Motor neuron (in vitro differentiated cells): ENCODE measurements at regions not wholly inside any gene's neighbourhood (a gene's known extent, or its start where the extent isn't known, plus 50 kb on each side); places are given as distances from the start of the nearest gene placed in this dataset.
"Not testable (repeated sequence)": the region's sequence is repeated elsewhere in the genome, so short reads cannot be mapped to it uniquely, and the experiment has no call there.

Experiments used
- ATAC-seq, 8 experiments: fragments of 200-7000 bp; cut with Tn5 transposase; replicated peaks in 6 of 8; 2 replicates each; pipeline ENCODE4 v1.8.0; 2021; ENCODE audit warnings: mild to moderate bottlenecking in 8 of 8, moderate library complexity in 8 of 8
- H3K27ac ChIP-seq, 2 donors: fragments of 250-450 bp; sonication (Bioruptor Pico); 2 replicates each; pipeline ENCODE4 v1.9.0; 2021; ENCODE audit warnings: antibody characterized with exemption in 2 of 2, mild to moderate bottlenecking in 2 of 2, moderate library complexity in 1 of 2
- H3K4me1 ChIP-seq, 2 donors: fragments of 250-450 bp; sonication (Bioruptor Pico); replicated peaks in 1 of 2; 2 replicates each; pipeline ENCODE4 v1.6.1; 2021; ENCODE audit warnings: antibody characterized with exemption in 2 of 2, mild to moderate bottlenecking in 2 of 2, moderate library complexity in 1 of 2
- H3K4me3 ChIP-seq, 5 donors: fragments of 250-450 bp; sonication (Bioruptor Pico); 2 replicates each; pipeline ENCODE4 v1.9.0; 2021; ENCODE audit warnings: antibody characterized with exemption in 5 of 5, mild to moderate bottlenecking in 5 of 5, moderate library complexity in 4 of 5
- WGBS, 10 experiments: fragments of 450-650 bp; shearing (Covaris generic); methylation state at CpG; one replicate each; pipeline ENCODE4 v1.0.0; 2022; 5-methylcytosine and 5-hydroxymethylcytosine counted together
- in situ Hi-C, 9 experiments: fragments of 400-800 bp; cut with MboI; loops; one replicate each; pipeline ENCODE4 v1.15.0; 2021; ENCODE audit warnings: low sequenced_read_pairs in 9 of 9, low pct_unique_long_range_greater_than_20kb in 2 of 9; ENCODE audit not compliant: unreplicated experiment in 9 of 9

GRCh38 chr1:78263946-78264345 is 218.2 kb downstream of the GIPC2 start:
- H3K4me1 ChIP-seq, result no peaks in the 10 kb centered on the region
- no peak for ATAC-seq
- H3K4me3 ChIP-seq, result no peak overlapping the region
- H3K27ac ChIP-seq, result no peak overlapping the region
- in situ Hi-C loops, result no loop called here
- WGBS, 10 experiments, result 0 to 13% (median 0%) methylated on average over 1 of the region's 1 CpG; no CpG with 5 or more reads in 2 of the 10 experiments

- no peak for ATAC-seq
Observed at GRCh38 chr1:78267513-78268218, 221.9 kb downstream of the GIPC2 start.

GRCh38 chr1:78269591-78269990 is 221.2 kb upstream of the PTGFR start:
- no peak for ATAC-seq
- WGBS, 10 experiments, result 33 to 96% (median 84%) methylated on average over 1 to 2 of the region's 2 CpGs
- Histone ChIP-seq H3K4me1 (no peaks in the 10 kb centered on the region), H3K27ac (no peak overlapping the region), H3K4me3 (no peak overlapping the region)
- in situ Hi-C loops, result no loop called here

More at GRCh38 chr1:78267513-78268218, 221.9 kb downstream of the GIPC2 start:
- H3K4me1 ChIP-seq, result no peaks in the 10 kb centered on the region
- in situ Hi-C loops, result no loop called here
- no peak overlapping the region for H3K27ac ChIP-seq
- no peak overlapping the region for H3K4me3 ChIP-seq
- WGBS, 10 experiments, result 55 to 100% (median 78%) methylated on average over 1 to 3 of the region's 3 CpGs

- 17 to 100% (median 78%) methylated on average over 1 to 2 of the region's 2 CpGs for WGBS, 10 experiments
- in situ Hi-C loops, result not testable (repeated sequence)
Observed at GRCh38 chr1:78271423-78271822, 219.4 kb upstream of the PTGFR start.

GRCh38 chr1:78274814-78275213 is 216.0 kb upstream of the PTGFR start:
- in situ Hi-C loops, result no loop called here
- WGBS, 10 experiments, result 0 to 93% (median 66%) methylated on average over 1 to 3 of the region's 3 CpGs; no CpG with 5 or more reads in 2 of the 10 experiments
- H3K27ac ChIP-seq, result no peak overlapping the region
- no peak overlapping the region for H3K4me3 ChIP-seq
- no peak for ATAC-seq
- H3K4me1 ChIP-seq, result no peaks in the 10 kb centered on the region

More at GRCh38 chr1:78271423-78271822, 219.4 kb upstream of the PTGFR start:
- H3K27ac ChIP-seq, H3K4me1 ChIP-seq, ATAC-seq, H3K4me3 ChIP-seq: not testable (repeated sequence)

GRCh38 chr1:78275456-78275855 is 215.3 kb upstream of the PTGFR start:
- 34 to 96% (median 67%) methylated on average over 2 of the region's 2 CpGs for WGBS, 10 experiments
- Histone ChIP-seq H3K4me1 (no peaks in the 10 kb centered on the region), H3K27ac (no peak overlapping the region), H3K4me3 (no peak overlapping the region)
- no peak for ATAC-seq
- in situ Hi-C loops, result no loop called here

GRCh38 chr1:78275906-78276685 is 214.7 kb upstream of the PTGFR start:
- no peak overlapping the region for H3K4me3 ChIP-seq
- no peak overlapping the region for H3K27ac ChIP-seq
- in situ Hi-C loops, result no loop called here
- ATAC-seq, result no peak
- H3K4me1 ChIP-seq, result no peaks in the 10 kb centered on the region
- 26 to 79% (median 51%) methylated on average over 2 to 3 of the region's 3 CpGs for WGBS, 10 experiments

GRCh38 chr1:78277253-78277652 is 213.5 kb upstream of the PTGFR start:
- Histone ChIP-seq H3K27ac (no peak overlapping the region), H3K4me1 (no peaks in the 10 kb centered on the region), H3K4me3 (no peak overlapping the region)
- ATAC-seq, result no peak
- in situ Hi-C loops, result no loop called here

- no peak for ATAC-seq
- in situ Hi-C loops, result no loop called here
Observed at GRCh38 chr1:78279051-78279450, 211.7 kb upstream of the PTGFR start.

GRCh38 chr1:78280626-78281025 is 210.1 kb upstream of the PTGFR start:
- H3K4me1 ChIP-seq, result no peaks in the 10 kb centered on the region
- in situ Hi-C loops, result no loop called here
- H3K4me3 ChIP-seq, result no peak overlapping the region
- 25 to 92% (median 66%) methylated on average over 1 to 2 of the region's 2 CpGs; no CpG with 5 or more reads in 1 of the 10 experiments for WGBS, 10 experiments
- no peak overlapping the region for H3K27ac ChIP-seq
- ATAC-seq, result no peak

More at GRCh38 chr1:78279051-78279450, 211.7 kb upstream of the PTGFR start:
- WGBS, 10 experiments, result 0 to 95% (median 89%) methylated on average over 1 to 2 of the region's 2 CpGs; no CpG with 5 or more reads in 3 of the 10 experiments
- Histone ChIP-seq H3K4me1 (no peaks in the 10 kb centered on the region), H3K27ac (no peak overlapping the region), H3K4me3 (no peak overlapping the region)

- no peak for ATAC-seq
- Histone ChIP-seq H3K27ac (no peak overlapping the region), H3K4me3 (no peak overlapping the region), H3K4me1 (no peaks in the 10 kb centered on the region)
- WGBS, 10 experiments, result 33 to 92% (median 60%) methylated on average over 1 of the region's 1 CpG; no CpG with 5 or more reads in 1 of the 10 experiments
- in situ Hi-C loops, result no loop called here
Observed at GRCh38 chr1:78281580-78281979, 209.2 kb upstream of the PTGFR start.

- in situ Hi-C loops, result no loop called here
- no peak overlapping the region for H3K27ac ChIP-seq
- 0 to 40% (median 19%) methylated on average over 1 to 2 of the region's 2 CpGs; no CpG with 5 or more reads in 1 of the 10 experiments for WGBS, 10 experiments
- ATAC-seq, result no peak
- H3K4me1 ChIP-seq, result no peaks in the 10 kb centered on the region
- no peak overlapping the region for H3K4me3 ChIP-seq
Observed at GRCh38 chr1:78283691-78284090, 207.1 kb upstream of the PTGFR start.

GRCh38 chr1:78284354-78284753 is 206.4 kb upstream of the PTGFR start:
- H3K4me3 ChIP-seq, result no peak overlapping the region
- ATAC-seq, result no peak
- no peak overlapping the region for H3K27ac ChIP-seq
- no peaks in the 10 kb centered on the region for H3K4me1 ChIP-seq
- WGBS, 10 experiments, result 11 to 100% (median 89%) methylated on average over 1 of the region's 1 CpG; no CpG with 5 or more reads in 2 of the 10 experiments
- in situ Hi-C loops, result no loop called here
